ENCODE measurements at regions not wholly inside any gene's neighbourhood (a gene's known extent, or its start where the extent isn't known, plus 50 kb on each side); places are given as distances from the start of the nearest gene placed in this dataset.
A peak's percentile ranks its signal among the peaks of the same experiment; 100 is the strongest.

- no peak for DNase-seq (ENCODE audit: low spot score)
Observed at GRCh38 chr20:41951615-41952014, 333.4 kb upstream of the CHD6 start.

- no peak for DNase-seq (ENCODE audit: low spot score)
Observed at GRCh38 chr20:41939659-41940058, 321.5 kb upstream of the CHD6 start.

DNA sequence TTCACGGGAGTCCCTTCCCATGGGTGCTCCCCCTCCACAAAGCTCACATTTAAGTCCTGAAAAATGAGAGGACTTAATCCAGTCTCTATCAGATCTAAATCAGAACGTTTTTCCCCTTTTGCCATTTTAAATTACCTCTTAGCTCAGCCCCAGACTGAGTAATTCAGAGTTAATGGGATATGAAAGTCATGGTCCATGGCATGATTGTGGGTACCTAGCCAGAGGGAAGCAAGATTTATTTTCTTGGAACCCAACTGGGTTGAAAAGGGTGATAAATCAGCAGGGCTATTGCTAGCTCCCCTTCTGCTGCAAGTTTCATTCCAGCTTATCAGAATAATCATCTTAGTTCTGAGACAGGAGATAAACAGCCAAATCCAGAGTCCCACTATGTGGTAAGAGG lies 320.2 kb upstream of the CHD6 start:
- no peak for DNase-seq (ENCODE audit: low spot score)

- no peak for DNase-seq (ENCODE audit: low spot score)
Observed at GRCh38 chr20:41935259-41935791, 317.1 kb upstream of the CHD6 start.

DNA sequence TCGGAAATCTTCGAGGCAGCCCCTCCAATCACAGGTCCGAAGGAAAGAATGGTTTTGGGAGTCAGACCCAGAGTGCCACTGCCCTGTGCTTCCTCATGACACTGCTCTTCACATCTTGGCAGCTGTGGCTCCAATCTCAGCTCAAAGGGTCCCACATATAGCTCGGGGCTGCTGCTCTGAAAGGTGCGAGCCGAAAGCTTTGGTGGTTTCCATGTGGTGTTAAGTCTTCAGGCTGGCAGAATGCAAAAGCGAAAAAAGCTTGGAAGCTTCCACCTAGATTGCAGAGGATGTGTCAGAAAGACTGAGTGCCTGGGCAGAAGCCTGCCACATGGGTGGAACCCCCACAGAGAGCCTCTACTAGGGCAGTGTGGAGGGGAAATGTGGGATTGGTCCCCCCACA lies 314.3 kb upstream of the CHD6 start:
- DNase-seq (ENCODE audit: low spot score), result no peak

DNA sequence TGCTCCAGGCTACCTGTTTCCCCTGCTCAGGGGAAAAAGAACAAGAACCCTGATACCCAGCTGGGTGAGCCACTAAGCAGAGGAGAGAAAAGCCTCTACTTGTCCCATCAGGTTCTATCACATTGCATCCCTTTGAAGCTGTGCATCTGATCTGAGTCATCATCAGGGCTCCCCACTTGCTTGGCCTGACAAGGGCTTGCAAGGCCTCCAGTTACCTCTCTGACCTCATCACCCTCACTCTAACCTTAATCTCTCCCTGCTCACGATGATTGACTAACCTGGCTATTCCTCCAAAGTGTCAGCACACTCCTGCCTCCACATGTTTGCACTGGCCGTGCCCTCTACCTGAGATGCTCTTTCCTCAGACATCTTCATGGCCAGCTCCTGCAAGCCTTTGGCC lies 309.5 kb upstream of the CHD6 start:
- no peak for DNase-seq (ENCODE audit: low spot score)

DNA sequence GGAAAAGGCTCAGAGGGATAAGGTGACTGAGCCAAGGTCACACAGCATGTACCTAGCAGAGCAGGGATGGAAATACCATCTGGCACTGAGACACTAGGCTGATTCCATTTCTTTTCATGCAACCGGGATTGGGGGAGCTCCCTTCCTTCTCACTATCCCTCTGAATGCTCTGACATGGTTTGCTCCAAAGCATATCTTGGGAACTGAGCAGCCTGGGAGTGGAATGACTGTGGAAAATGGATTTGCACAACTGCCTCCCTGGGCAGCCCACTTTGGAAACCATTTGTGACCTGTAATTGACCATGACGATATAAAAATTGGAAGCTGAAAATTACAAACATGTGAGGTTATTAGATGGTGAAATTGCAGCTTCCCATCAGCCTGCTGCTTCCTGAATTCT lies 309.0 kb upstream of the CHD6 start:
- no peak for DNase-seq (ENCODE audit: low spot score)

DNA sequence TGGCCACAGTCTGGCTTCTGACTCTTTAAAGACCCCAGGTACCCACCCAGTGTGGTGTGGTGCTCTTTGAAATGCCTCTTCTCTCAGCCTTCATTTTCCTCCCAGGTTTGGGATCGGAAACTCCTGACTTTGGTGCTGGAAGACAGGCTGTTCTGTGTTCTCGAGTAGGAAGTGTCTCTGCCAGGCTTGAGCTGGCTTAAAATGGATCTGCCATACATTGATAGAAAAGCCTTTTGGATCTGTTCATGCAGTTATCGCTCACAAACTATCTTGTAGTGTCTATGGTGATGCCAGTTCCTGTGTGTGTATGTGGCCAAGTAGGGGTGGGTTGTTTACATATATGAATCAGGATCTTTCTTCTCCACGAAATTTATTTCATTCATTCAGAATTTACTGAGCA lies 307.3 kb upstream of the CHD6 start:
- no peak for DNase-seq (ENCODE audit: low spot score)

- no peak for DNase-seq (ENCODE audit: low spot score)
Observed at GRCh38 chr20:41923624-41924023, 305.4 kb upstream of the CHD6 start.

GRCh38 chr20:41913146-41913545 lies 295.0 kb upstream of the CHD6 start:
- no peak for DNase-seq (ENCODE audit: low spot score)

- no peak for DNase-seq (ENCODE audit: low spot score)
Observed at GRCh38 chr20:41910558-41910957, 292.4 kb upstream of the CHD6 start.

DNA sequence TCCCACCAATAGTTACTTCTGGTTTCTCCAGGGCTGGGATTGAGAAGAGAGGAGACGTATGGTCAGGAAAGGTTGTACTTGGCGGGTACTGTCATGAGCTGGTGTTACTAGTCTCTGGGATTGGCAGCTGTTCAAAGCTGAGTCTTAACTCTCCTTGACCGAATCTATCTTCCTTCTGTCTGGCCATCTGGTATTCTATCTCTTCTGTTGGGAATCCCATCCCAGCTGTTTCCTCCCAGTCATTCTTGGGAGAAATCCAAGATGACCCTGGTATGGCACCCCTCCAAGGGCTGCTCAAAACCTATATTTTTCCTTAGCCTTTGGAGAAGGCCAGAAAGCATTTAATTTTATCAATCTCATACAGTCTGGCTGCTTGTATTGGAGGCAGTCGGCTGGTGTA lies 287.0 kb upstream of the CHD6 start:
- peak; percentile 1 for DNase-seq (ENCODE audit: low spot score)

DNA sequence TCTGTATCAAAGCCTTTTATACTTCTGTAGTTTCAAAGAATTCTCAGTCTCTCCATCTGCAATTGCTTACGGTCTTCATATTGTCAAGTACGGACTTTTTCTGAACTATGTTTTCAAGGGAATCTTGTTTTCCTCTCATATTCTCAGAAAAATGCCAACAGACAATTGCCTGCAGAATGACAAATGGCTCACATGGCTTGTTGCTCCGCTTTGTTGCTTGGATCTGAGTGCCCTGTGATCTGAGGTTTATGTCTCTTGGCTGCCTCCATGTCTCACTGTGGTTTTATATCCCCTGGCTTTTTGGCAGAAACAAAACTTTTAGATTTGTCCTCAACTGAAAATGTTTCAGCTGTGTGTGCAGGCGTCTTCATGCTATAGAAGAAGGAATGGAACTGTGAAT lies 285.4 kb upstream of the CHD6 start:
- no peak for DNase-seq (ENCODE audit: low spot score)

GRCh38 chr20:41902346-41902745 lies 284.2 kb upstream of the CHD6 start:
- no peak for DNase-seq (ENCODE audit: low spot score)

DNA sequence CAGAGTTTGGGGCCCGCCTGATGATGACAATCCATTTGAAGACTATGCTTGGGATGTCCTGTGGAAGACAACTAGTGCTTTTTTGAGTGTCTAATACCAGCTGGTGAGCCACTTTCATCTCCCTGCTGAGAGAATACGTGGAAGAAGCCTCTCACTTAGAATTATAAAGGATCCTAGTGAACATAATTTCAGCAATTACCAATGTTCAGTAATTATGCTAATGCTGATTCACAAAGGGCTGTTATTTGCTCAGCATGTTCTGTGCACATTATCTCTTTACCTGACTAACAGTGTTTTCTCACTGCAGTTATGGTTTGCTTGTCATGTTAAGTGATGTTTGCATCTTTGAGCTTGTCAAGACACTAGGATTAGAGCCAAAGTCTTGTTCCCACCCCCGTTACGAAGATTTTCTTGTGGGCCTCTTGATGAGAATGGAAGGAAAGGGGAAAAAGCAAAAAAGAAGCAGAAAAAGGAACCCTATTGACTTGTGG lies 282.1 kb upstream of the CHD6 start:
- no peak for DNase-seq (ENCODE audit: low spot score)

DNA sequence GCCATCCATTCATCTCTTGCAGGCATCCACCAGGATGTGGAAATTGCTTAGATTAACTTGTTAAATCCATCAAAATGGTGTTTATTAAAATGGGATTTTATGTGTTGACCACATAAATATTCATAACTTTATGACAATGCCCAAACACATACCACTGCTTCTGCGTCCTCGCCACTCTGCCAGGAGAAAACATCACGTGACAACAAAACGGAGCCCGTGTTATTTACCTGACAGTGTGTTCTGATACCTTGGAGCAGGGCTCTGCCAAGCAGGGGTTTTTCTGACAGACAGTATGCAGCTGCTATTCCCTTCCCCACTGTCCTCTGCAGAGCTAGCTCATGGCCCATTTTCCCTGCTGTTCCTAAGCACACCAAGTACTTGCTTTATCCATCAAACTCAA lies 279.5 kb upstream of the CHD6 start:
- no peak for DNase-seq (ENCODE audit: low spot score)

- no peak for DNase-seq (ENCODE audit: low spot score)
Observed at GRCh38 chr20:41895241-41896032, 277.3 kb upstream of the CHD6 start.

DNA sequence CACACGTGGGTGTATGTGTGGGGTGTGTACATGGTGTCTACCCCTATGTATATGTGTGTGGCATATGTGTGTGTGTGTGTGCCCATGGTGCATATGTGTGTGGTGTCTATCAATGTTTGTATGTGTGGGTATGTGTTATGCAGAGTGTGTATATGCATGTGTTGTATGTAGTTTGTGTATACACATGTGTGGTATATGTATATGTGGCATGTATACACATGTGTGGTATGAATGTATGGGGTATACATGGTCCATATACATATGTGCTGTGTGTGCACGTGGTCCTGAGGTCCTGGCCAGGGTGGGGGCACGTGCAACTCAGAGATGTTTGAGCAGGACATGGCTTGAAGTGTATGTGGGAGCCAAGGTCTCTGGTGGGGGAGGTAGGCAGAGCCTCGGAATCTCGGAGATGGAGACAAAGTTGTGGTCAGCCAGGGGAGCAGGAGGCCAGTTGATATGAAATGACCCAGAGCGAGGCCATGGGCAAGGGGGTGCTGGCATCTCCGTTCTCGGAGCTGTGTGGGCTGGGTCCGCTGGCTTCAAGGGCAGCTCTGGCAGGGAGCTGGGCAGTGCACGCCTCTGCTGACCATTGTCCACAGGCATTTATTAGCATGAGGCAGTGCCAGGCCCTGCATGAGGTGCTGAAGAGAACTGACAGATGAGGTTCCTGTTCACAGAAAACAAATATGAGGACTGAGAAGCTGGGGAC lies 276.2 kb upstream of the CHD6 start:
- DNase-seq (ENCODE audit: low spot score), result no peak

GRCh38 chr20:41892031-41892430 lies 273.9 kb upstream of the CHD6 start:
- DNase-seq (ENCODE audit: low spot score), result no peak

- no peak for DNase-seq (ENCODE audit: low spot score)
Observed at GRCh38 chr20:41889844-41890224, 271.7 kb upstream of the CHD6 start.

DNA sequence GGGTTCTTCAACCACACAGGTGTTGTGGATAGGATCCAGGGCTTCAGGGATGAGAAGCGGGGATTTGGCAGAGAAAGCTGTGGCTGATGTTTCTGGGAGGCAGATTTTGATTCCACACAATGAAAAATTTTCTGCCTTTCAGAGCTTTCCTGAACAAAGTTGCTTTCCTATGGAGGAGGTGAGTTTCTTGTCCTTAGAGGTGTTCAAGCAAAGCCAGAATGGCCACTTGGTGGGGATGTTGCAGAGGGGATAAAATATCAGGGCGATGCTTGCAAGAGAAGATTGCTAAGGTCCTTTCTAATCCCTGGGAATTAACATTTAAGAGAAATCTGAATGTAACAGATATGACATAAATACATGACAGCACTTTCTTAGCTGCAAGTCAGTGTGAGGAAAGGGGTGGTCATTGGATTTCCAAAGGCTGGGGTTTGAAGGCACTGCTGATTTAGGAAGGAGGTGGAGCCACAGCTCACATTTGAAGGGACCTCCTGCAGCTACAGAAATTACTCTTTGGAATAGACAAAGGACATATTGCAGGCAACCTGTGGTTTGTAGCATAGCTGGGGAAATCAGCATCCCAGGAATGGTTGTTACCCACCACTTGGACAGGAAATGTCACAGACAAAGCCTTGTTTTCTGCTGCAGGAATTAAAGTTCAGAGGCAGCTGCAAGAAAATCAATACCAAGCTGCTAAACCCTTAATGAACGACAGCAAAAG lies 271.1 kb upstream of the CHD6 start:
- DNase-seq (ENCODE audit: low spot score), result peak; percentile 5

- DNase-seq (ENCODE audit: low spot score), result no peak
Observed at GRCh38 chr20:41888434-41888833, 270.3 kb upstream of the CHD6 start.

GRCh38 chr20:41887500-41887899 lies 269.3 kb upstream of the CHD6 start:
- no peak for DNase-seq (ENCODE audit: low spot score)

Data from cerebellar cortex (tissue), 1 donor.